GM21529 (cell line): ENCODE measurements at regions not wholly inside any gene's neighbourhood (a gene's known extent, or its start where the extent isn't known, plus 50 kb on each side); places are given as distances from the start of the nearest gene placed in this dataset.

Experiments used
- ATAC-seq: cut with Tn5 transposase; IDR thresholded peaks from one replicate; pipeline ENCODE4 v1.9.1; 2021; ENCODE audit not compliant: unreplicated experiment

GRCh38 chr4:145251391-145251790 is 71.0 kb upstream of the OTUD4 start:
- ATAC-seq, result no peak

GRCh38 chr4:145248971-145249370 is 68.6 kb upstream of the OTUD4 start:
- ATAC-seq, result no peak

- ATAC-seq, result no peak
These were observed 68.1 kb upstream of the OTUD4 start for GRCh38 chr4:145248502-145248901.

- ATAC-seq, result peak; percentile 100
These were observed 53.8 kb upstream of the OTUD4 start for GRCh38 chr4:145234091-145234706.

- ATAC-seq, result no peak
These were observed 51.7 kb upstream of the OTUD4 start for GRCh38 chr4:145231906-145232700.

GRCh38 chr4:145230726-145231125 is 50.3 kb upstream of the OTUD4 start:
- no peak for ATAC-seq
